BJ (cell line): ENCODE measurements at regions not wholly inside any gene's neighbourhood (a gene's known extent, or its start where the extent isn't known, plus 50 kb on each side); places are given as distances from the start of the nearest gene placed in this dataset. TPM values are rescaled to one million over a fixed set of nuclear protein-coding genes. Genes with fewer than 3 reads are reported as not detected.

ENCODE experiments used
- CTCF ChIA-PET: fragments of 350-600 bp; formaldehyde crosslinking; extraction: SDS; loops from one replicate; lab custom pipeline; 2021; ENCODE audit warnings: antibody characterized with exemption, inconsistent platforms; lab: Yijun Ruan, JAX
- POLR2A ChIA-PET: fragments of 300-600 bp; sonication (Branson Sonifier 250); formaldehyde crosslinking; extraction: SDS; loops from one replicate; lab custom pipeline; 2021; ENCODE audit warnings: antibody characterized with exemption; lab: Charles Lee
- DNase-seq: peaks from one replicate; pipeline ENCODE4 v3.0.0-alpha.2; 2011; ENCODE audit warnings: low read depth
- H3K27me3 ChIP-seq: 2 replicates; pipeline ENCODE4 v1.6.0; 2011; ENCODE audit warnings: low read length; ENCODE audit not compliant: control insufficient read depth, insufficient read depth
- H3K36me3 ChIP-seq: 2 replicates; pipeline ENCODE4 v1.5.1; 2011; ENCODE audit warnings: low read length; ENCODE audit not compliant: control insufficient read depth, insufficient read depth
- H3K4me3 ChIP-seq: 2 replicates; pipeline ENCODE4 v1.5.1; 2011; ENCODE audit warnings: low read depth, mild to moderate bottlenecking, control low read depth, low read length
- small RNA-seq: library from RNA; depleted of rRNA; stranded (forward); fragments of <200 nt; gene quantifications from one replicate; pipeline ENCODE3, GENCODE V24; 2012; ENCODE audit warnings: low replicate concordance, low read depth; ENCODE audit not compliant: insufficient read length
- TF ChIP-seq, protein P1 (sequence below): IDR thresholded peaks from 2 replicates; pipeline ENCODE4 v1.5.1; 2011; ENCODE audit warnings: low read depth, mild to moderate bottlenecking, control low read depth, inconsistent platforms, low read length, moderate library complexity; ENCODE audit not compliant: insufficient read depth

DNA sequence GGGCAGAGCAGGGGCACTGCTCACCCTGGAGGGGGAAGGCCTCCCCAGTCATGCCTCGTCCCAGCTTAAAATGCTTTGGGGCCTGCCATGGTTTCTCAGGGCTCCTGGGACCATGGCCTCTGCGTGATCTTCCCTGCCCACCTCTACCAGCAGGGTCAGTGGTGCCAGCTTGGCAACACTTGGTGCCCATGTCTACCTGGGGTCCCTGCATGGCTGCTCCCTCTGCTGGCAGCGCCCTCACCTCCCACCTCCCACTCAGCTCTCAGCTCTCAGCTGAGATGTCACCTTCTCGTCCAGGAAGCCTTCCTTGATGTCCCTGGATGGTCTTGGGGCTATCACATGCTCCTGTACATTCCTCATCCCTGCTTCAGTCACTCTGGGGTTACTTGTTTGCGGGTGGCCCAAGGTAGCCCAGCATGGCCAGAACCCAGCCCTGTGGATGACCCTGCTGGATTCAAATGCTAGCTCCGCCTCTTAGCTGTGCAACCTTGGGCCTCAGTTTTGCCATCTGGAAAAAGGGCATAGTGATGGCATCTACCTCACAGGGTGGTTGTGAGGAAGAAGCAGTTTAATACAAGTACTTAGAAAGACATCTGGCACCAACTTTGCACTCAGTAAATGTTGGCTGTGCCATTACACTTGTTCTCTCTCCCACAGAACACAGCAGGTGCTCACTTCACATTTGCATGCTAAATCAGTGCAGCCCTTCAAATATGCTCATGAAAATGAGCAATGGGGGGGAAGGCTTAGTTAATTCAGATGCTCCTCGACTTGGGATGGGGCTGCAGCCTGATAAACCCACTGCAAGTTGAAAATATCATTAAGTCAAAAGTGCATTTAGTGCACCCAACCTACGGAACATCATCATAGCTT, 53.5 kb upstream of the PTPN1 start:
- Histone ChIP-seq H3K4me3 (no peak overlapping the region), H3K27me3 (no peaks in the 10 kb centered on the region), H3K36me3 (no peaks in the 10 kb centered on the region)
- CTCF ChIA-PET = interaction anchor here (1.4 to 1.8 kb wide), 2 partner anchors 265 to 269 kb away, joined by 5 read pairs; no protein-coding TSS in a partner anchor
- POLR2A ChIA-PET = no interaction called here
- DNase-seq = no peak
- TF ChIP-seq, protein P1, sequence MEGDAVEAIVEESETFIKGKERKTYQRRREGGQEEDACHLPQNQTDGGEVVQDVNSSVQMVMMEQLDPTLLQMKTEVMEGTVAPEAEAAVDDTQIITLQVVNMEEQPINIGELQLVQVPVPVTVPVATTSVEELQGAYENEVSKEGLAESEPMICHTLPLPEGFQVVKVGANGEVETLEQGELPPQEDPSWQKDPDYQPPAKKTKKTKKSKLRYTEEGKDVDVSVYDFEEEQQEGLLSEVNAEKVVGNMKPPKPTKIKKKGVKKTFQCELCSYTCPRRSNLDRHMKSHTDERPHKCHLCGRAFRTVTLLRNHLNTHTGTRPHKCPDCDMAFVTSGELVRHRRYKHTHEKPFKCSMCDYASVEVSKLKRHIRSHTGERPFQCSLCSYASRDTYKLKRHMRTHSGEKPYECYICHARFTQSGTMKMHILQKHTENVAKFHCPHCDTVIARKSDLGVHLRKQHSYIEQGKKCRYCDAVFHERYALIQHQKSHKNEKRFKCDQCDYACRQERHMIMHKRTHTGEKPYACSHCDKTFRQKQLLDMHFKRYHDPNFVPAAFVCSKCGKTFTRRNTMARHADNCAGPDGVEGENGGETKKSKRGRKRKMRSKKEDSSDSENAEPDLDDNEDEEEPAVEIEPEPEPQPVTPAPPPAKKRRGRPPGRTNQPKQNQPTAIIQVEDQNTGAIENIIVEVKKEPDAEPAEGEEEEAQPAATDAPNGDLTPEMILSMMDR = no peak; the same call in 1 of the 2 replicates

DNA sequence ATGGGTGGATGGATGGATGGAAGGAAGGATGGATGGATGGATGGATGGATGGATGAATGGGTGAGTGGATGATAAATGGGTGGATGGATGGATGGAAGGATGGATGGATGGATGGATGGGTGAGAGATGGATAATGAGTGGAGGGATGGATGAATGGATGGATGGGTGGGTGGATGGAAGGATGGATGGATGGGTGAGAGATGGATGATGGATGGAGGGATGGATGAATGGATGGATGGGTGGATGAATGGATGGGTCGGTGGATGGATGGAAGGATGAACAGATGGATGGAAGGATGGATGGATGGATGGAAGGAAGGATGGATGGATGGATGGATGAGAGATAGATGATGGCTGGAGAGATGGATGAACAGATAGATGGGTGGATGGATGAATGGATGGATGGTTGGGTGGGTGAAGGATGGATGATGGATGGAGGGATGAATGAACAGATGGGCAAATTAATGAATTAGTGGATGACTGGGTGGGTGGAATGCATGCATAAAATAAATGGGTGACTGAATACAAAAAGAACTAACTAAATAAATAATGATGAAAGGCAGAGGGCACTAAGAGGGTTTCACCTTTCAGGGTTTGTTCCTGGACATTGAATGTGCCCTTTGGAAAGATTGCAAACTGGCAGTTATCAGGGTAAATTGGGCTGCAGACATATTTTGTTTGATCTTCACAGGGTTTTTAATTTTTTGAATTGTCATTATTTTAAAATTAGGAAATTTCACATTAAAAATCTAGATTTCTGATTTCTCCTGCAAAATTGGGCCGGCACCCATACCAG, 50.9 kb upstream of the PTPN1 start:
- H3K36me3 ChIP-seq = no peaks in the 10 kb centered on the region
- H3K27me3 ChIP-seq = no peaks in the 10 kb centered on the region
- POLR2A ChIA-PET = interaction anchor here (0.7 kb wide), 1 partner anchor 235 kb away, joined by 3 read pairs; no protein-coding TSS in a partner anchor
- DNase-seq = no peak
- TF ChIP-seq, protein P1 = no peak
- H3K4me3 ChIP-seq = no peak overlapping the region
- CTCF ChIA-PET = interaction anchor here (0.7 to 10.2 kb wide), 6 partner anchors 8 to 271 kb away, joined by 3 to 195 read pairs (median 4); partner anchors contain the start of gene CEBPB

DNA sequence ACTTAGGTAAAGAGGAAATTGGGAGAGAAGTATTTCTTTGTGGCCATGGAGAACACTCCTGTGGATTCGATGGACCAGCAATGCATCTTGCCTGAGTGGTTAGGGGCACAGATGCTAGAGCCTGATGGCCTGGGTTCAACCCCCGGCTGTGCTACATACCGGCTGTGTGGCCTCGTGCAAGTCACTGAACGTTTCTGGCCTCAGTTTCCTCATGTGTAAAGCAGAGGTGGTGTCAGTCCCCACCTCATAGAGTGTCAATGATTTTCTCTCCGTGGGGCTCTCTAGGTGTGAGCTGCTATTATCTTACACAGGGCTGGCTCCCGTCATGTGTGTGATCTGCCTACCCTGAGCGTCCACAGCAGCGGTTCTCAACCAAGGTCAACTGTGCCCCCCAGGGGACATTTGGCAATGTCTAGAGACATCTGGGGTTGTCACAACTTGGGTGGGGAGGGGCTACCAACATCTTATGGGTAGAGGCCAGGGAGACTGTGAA, 50.0 kb upstream of the PTPN1 start:
- ChIA-PET CTCF (interaction anchor here (0.6 to 10.2 kb wide), 14 partner anchors 9 to 281 kb away, joined by 3 to 195 read pairs (median 3); partner anchors contain the start of gene CEBPB), POLR2A (no interaction called here)
- no peaks in the 10 kb centered on the region for H3K27me3 ChIP-seq
- no peak overlapping the region for H3K4me3 ChIP-seq
- no peak for DNase-seq
- TF ChIP-seq, protein P1 = no peak
- no peaks in the 10 kb centered on the region for H3K36me3 ChIP-seq

Small RNA genes in the stretch of these regions (small RNA-seq; reads per million reads assigned to genes)
- not detected for gene RN7SL636P
